NCI-H2029 (cell line): ENCODE measurements at regions not wholly inside any gene's neighbourhood (a gene's known extent, or its start where the extent isn't known, plus 50 kb on each side); places are given as distances from the start of the nearest gene placed in this dataset.
"Not testable (repeated sequence)": the region's sequence is repeated elsewhere in the genome, so short reads cannot be mapped to it uniquely, and the experiment has no call there.

Source experiments
- DNase-seq: peaks from one replicate; lab custom pipeline; 2025; lab: John Stamatoyannopoulos, UW

DNA sequence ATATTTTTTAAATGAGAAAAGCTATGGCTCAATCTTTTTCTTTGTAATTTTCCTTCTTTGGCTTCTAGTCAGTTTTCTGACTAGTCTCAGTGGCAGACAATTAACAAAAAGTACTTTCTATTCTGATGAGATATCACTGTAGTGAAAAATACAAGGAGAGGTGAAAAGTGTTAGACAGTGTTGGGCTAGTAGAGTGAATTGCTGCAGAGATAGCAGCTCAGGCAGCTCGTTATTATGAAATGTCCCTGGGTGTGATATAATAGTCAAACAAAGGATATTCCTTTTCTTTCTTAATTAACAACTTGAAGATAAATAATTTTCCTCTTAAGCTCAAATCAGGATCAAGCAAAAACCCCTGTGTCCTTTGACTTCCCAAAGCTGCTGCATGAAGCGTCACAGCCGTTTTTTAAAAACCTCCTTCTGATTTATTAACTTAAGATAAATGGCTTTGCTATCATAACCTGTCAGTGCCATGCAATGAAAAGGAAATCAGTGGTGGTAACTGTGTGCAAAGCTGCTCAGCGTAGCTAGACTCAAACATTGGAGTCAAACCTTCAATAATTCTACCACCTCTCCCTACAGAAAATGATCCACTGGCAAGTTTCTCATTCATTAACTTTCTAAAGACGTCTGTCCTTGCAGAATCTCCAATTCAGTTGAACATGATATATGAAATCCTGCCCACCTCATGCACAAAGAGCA, 646.6 kb upstream of the PTBP2 start:
- DNase-seq: no peak

DNA sequence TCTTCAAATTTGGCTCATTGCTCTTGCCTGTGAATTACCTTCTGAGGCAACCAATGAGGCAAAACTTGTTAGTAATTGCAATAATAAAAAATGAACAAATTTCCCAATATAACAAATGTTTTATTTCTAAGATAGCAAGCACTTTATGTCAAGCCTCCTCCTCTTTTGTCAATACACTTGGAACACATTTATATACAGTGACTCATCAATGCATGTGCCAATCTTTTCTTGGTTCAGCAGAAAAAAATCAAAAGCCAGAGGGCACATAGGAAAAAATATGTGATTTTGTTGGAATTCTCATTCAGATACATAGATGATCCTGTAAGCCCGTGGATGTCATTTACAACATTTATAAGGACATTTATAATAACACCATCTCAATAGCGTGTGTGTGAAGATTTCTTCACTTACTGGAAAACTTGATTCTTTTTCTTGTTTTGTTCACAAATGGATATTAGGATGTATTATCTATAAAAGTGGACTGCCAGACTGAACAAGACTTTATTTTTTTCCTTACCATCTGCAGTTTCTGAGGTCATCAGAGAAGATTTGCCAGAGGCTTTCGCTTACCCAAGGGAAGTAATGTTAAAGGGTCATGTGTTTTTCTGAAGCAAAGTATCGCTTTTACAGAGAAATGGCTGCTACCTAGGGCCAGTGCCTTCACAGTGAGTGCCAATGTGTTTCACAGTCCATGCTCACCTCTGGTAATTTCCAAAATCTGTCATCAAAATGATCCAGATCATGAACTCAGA, 645.7 kb upstream of the PTBP2 start:
- no peak for DNase-seq

DNA sequence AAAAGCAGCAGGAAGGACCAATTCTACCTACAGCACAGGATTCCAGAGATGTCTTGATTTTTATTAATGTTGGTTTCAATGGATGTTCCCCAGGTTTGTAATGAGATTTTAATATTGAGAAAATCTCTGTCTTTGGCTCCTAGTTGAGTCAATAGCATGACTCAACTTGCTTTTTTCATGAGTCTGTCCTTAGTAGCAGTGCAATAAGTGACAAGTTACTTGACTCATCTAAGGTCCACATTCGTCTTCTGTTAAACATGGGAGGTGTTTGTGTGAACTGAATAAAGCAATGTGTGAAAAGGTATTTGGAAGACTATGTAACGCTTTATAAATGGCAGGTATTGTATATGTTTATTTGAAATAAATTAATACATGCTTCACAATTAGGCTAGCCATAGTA, 645.0 kb upstream of the PTBP2 start:
- DNase-seq: no peak

DNA sequence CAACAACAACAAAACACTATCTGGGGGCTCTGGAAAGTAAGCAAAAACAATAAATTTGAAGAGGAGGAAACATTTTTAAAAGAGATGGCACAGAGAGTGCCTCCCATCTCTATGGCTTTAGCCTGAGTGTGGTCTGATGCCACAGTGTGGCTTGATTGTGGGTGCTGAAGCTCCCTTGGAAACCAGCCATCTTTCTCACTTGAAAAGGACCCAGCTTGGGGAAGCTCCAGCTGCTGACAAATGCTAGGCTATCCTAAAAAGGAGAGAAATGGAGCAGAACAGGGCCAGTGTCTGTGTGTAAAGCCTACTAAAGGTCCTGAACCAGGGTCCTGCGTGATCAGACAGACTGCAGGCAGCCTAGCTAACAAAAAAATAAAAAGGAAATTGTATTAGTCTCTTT, 642.0 kb upstream of the PTBP2 start:
- no peak for DNase-seq

GRCh38 chr1:96080925-96081324, 640.7 kb upstream of the PTBP2 start:
- no peak for DNase-seq

- no peak for DNase-seq
Observed at GRCh38 chr1:96087719-96088118, 633.9 kb upstream of the PTBP2 start.

DNA sequence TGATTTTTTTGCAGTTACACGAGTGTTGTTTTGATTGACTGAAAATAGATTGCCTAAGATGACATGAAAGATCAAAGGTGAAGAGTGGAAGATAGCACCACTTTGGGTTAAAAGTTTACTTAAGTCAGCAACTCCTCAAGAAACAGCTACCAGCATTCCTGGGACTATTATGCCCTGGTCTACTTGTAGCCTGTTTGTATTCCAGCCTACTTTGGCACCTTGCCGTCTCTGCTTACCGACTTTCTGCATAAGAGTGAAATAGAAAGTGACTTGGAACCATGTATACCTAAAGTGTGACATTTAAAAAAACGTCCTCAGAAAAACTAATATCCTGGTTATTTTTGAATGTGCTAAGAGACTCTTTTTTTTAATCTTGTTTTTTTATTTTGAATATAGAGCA, 631.5 kb upstream of the PTBP2 start:
- DNase-seq: no peak

- DNase-seq: no peak
Observed at GRCh38 chr1:96095849-96096612, 625.6 kb upstream of the PTBP2 start.

- DNase-seq: no peak
Observed at GRCh38 chr1:96096613-96097321, 624.8 kb upstream of the PTBP2 start.

GRCh38 chr1:96104506-96104905, 617.1 kb upstream of the PTBP2 start:
- DNase-seq: no peak

GRCh38 chr1:96104906-96105305, 616.7 kb upstream of the PTBP2 start:
- no peak for DNase-seq

DNA sequence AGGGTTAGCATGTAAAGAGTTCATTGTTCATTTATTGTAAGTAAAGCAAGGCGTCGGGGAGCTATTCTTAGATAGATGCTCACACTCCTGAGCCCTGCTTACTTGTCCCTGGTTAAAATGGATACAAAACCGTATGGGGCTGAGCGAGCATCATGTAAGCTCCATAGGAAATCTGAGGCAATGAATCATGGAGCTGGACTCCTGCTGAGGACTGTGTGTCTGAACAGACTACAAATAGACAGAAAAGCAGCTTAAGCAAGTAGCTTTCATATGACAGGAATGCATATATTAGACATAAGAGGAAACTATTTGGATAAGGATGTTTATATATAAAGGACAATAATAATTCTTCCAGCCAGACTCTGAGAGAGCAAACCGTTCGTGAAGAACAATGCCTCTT, 604.9 kb upstream of the PTBP2 start:
- DNase-seq: no peak

- DNase-seq: no peak
Observed at GRCh38 chr1:96130432-96130831, 591.2 kb upstream of the PTBP2 start.

GRCh38 chr1:96144636-96145035, 576.9 kb upstream of the PTBP2 start:
- no peak for DNase-seq

- no peak for DNase-seq
Observed at GRCh38 chr1:96145492-96145891, 576.1 kb upstream of the PTBP2 start.

DNA sequence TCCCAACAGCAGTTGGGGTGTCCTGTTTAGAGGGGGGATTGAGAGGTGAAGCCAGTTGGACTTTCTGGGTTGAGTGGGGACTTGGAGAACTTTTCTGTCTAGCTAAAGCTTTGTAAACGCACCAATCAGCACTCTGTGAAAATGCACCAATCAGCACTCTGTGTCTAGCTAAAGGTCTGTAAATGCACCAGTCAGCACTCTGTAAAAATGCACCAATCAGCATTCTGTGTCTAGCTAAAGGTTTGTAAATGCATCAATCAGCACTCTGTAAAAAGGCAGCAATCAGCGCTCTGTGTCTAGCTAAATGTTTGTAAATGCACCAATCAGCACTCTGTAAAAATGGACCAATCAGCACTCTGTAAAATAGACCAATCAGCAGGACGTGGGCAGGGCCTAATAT, 568.6 kb upstream of the PTBP2 start:
- DNase-seq: not testable (repeated sequence)

GRCh38 chr1:96157101-96157500, 564.5 kb upstream of the PTBP2 start:
- no peak for DNase-seq

- no peak for DNase-seq
Observed at GRCh38 chr1:96159379-96159778, 562.2 kb upstream of the PTBP2 start.

- no peak for DNase-seq
Observed at GRCh38 chr1:96164053-96164452, 557.5 kb upstream of the PTBP2 start.

DNA sequence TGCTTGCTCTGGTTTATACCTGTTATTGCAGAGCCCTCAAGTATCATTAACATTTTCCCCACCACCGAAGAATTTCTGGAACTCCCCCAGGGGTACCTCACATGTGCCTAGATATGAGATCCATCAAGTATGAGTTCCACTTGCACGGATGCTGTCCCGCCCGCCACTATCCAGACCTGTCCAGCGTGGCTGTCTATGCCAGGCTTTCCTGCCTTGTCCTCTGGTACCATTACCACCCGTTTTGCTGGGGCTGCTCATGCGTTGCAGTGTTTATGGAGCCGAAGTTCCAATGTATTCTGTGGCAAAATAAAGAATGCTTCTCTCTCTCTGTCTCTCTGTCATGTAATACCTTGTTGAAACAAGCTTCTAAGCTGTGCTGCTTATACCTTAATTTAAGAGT, 543.5 kb upstream of the PTBP2 start:
- DNase-seq: no peak

DNA sequence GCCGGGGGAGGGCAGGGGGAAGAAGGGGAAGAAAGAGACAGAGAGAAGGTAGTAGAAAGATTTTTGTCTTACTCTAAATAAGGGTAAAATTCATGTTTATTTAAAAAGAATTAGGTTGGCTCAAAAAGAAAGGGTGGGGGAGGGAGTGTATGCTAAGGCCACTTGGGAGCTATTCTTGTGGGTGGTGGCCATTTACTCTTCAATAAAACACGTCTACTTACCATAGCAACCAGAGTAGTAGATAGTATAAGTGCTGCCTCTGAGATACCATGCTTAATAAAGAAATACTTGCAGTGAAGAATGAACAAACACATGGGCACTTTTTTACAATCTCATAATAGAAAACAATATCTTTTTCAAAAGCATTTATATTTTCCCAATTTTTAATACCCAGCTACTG, 538.1 kb upstream of the PTBP2 start:
- DNase-seq: no peak

GRCh38 chr1:96183928-96184327, 537.7 kb upstream of the PTBP2 start:
- no peak for DNase-seq
